ENCODE measurements at regions not wholly inside any gene's neighbourhood (a gene's known extent, or its start where the extent isn't known, plus 50 kb on each side); places are given as distances from the start of the nearest gene placed in this dataset.

DNA sequence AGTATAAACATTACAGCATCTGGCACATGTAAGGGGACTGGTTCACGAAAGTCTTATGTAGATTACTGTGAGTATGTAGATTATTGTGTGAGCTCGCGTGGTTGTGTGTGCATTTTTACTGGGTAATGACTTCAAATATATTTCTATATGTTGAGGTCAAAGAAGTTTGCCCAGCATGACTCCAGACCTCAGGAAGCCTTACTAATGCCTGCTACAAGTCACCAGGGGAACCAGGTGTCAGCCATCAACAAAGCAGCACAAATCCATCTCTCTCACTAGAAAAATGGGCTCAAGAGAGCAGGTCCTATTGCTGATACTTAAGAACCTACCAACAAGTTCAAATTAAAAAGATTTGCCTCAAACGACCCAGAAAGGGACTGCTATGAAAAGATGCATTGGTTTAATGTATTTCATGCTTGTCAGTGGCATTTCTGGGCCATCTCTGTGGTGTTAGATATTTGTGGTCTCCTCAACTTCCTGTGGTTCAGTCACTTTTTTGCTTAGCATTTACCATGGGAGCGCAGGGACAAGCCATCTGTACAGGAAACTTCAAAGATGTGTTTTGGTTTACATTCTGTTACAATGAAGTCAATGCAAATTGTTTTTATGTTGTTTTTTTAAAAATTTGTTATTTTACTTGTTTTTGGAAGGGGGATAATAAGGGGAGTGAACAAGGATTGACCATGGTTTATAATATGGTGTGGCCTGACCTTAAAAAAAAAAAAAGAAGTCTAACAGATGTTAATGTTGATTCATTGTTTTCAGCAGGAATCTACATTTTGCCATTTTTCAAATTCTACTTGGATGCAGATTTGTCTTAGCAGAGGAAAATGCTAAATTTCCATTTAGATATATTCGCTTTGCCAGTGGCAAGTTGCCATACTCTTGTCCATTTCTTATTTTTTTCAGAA lies 172.1 kb upstream of the ADAMTS9 start:
- TF ChIP-seq POLR2AphosphoS5 (IDR thresholded peaks at IDR 0.05), result no peak
- TF ChIP-seq, protein P1, sequence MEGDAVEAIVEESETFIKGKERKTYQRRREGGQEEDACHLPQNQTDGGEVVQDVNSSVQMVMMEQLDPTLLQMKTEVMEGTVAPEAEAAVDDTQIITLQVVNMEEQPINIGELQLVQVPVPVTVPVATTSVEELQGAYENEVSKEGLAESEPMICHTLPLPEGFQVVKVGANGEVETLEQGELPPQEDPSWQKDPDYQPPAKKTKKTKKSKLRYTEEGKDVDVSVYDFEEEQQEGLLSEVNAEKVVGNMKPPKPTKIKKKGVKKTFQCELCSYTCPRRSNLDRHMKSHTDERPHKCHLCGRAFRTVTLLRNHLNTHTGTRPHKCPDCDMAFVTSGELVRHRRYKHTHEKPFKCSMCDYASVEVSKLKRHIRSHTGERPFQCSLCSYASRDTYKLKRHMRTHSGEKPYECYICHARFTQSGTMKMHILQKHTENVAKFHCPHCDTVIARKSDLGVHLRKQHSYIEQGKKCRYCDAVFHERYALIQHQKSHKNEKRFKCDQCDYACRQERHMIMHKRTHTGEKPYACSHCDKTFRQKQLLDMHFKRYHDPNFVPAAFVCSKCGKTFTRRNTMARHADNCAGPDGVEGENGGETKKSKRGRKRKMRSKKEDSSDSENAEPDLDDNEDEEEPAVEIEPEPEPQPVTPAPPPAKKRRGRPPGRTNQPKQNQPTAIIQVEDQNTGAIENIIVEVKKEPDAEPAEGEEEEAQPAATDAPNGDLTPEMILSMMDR (IDR thresholded peaks at IDR 0.05), result no peak
- TF ChIP-seq POLR2A (IDR thresholded peaks at IDR 0.05), result no peak
